ENCODE measurements at regions not wholly inside any gene's neighbourhood (a gene's known extent, or its start where the extent isn't known, plus 50 kb on each side); places are given as distances from the start of the nearest gene placed in this dataset.

DNA sequence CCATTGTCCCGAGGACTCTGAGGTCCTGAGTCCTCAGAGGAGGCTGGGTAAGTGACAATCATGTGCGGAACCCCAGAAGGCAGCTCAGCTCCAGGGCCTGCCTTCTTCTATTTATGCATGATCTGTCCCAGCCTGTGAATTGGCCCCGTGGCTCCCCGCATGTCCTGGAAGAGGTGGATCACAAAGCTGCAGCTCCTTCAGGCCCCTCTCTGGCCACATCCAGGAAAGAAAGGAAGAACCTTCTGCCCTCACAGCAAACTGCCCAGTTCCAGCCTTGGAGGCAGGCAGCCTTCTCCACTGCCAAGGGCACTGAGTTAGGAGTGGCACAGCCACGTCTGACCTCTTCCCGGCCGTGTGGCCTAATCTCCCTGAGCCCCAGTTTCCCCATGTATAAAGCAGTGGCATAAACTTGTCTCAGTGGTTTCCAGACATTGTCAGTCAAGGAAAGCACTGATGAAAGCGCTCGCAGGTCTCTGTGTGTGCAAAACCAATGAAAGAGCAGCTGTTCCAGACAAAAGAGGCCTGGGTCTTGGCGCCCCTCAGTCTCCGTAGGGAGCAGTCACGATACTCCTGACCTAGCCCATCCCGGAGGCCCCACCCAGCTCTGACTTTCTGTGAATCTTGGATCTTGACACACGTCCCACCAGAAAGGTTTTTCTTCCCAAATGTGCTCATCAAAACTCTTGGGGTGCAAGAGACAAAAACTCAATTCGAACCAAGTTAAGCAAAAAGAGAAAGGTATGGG, 497.3 kb downstream of the SHQ1 start:
- DNase-seq (ENCODE audit: low read depth), result no peak
- in situ Hi-C loops (cut with HindIII; ENCODE audit: low sequenced_read_pairs), result no loop called here
- H3K4me3 ChIP-seq (ENCODE audit: low read depth, low read length), result no peak overlapping the region
- TF ChIP-seq, protein P1, sequence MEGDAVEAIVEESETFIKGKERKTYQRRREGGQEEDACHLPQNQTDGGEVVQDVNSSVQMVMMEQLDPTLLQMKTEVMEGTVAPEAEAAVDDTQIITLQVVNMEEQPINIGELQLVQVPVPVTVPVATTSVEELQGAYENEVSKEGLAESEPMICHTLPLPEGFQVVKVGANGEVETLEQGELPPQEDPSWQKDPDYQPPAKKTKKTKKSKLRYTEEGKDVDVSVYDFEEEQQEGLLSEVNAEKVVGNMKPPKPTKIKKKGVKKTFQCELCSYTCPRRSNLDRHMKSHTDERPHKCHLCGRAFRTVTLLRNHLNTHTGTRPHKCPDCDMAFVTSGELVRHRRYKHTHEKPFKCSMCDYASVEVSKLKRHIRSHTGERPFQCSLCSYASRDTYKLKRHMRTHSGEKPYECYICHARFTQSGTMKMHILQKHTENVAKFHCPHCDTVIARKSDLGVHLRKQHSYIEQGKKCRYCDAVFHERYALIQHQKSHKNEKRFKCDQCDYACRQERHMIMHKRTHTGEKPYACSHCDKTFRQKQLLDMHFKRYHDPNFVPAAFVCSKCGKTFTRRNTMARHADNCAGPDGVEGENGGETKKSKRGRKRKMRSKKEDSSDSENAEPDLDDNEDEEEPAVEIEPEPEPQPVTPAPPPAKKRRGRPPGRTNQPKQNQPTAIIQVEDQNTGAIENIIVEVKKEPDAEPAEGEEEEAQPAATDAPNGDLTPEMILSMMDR (IDR thresholded peaks at IDR 0.05; ENCODE audit: low read depth, low read length, missing control alignments), result no peak

DNA sequence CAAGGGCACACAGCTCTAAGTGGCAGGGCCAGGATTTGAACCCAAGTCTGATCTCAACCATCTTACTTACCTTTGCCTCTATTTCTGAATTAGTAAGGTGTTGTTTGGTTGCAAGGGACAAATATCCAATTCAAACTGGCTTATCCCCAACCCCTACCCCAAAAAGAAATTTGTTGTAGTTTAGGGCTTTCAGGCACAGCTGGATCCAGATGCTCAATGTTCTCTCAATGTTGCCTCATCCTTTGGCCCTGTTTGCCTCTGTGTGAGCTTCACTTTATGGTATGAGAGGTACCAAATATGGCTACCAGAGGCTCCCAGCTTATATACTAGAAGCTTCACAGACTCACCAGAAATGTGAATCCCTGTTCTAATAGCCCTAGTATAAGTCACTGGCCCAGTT, 499.9 kb downstream of the SHQ1 start:
- DNase-seq (ENCODE audit: low read depth), result no peak
- in situ Hi-C loops (cut with HindIII; ENCODE audit: low sequenced_read_pairs), result no loop called here
- TF ChIP-seq, protein P1 (IDR thresholded peaks at IDR 0.05; ENCODE audit: low read depth, low read length, missing control alignments), result no peak
- no peak overlapping the region for H3K4me3 ChIP-seq (ENCODE audit: low read depth, low read length)

DNA sequence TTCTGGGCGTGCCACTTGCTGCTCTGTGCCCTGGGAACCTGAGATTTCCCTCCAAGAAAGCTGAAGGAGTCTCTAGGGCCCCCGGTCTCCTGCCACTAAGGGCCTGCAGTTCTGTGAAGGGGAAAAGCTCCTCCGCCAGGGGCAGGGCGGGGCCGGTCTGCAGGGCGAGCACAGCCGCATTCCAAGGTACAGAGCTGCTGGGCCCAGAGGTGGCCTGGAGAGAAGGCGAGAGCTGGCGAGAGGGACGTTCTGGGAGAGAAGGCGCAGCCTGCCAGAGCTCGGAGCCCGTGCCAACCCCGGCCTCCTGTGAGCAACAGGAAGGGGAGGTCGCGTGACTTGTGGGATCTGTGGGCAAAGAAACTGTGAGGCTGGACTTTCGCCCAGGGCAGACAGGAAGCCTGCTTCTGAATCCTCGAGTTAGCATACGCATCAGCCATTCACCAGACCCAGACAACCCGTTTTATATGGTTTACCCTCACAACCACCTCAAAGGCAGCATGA, 500.4 kb downstream of the SHQ1 start:
- in situ Hi-C loops (cut with HindIII; ENCODE audit: low sequenced_read_pairs), result no loop called here
- TF ChIP-seq, protein P1 (IDR thresholded peaks at IDR 0.05; ENCODE audit: low read depth, low read length, missing control alignments), result peak; percentile 40
- no peak overlapping the region for H3K4me3 ChIP-seq (ENCODE audit: low read depth, low read length)
- peak; percentile 94 for DNase-seq (ENCODE audit: low read depth)

DNA sequence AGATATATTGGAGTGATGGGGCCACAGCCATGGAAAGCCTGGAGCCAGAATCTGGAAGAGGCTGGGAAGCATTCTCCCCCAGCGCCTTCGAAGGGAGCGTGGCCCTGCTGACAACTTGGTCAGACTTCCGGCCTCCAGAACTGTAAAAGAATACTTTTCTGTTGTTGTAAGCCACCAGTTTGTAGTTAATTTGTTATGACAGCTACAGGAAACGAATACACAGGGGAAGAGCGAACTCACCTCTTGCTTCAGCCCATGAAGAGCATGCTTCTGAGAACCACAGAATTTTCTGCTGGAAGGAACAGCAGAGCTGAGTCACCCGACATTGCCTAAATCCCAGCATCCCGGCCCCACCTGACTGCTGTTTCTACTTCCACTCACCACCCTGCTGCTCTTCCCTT, 501.7 kb downstream of the SHQ1 start:
- peak; percentile 98 for DNase-seq (ENCODE audit: low read depth)
- TF ChIP-seq, protein P1 (IDR thresholded peaks at IDR 0.05; ENCODE audit: low read depth, low read length, missing control alignments), result no peak
- H3K4me3 ChIP-seq (ENCODE audit: low read depth, low read length), result no peak overlapping the region
- in situ Hi-C loops (cut with HindIII; ENCODE audit: low sequenced_read_pairs), result no loop called here

DNA sequence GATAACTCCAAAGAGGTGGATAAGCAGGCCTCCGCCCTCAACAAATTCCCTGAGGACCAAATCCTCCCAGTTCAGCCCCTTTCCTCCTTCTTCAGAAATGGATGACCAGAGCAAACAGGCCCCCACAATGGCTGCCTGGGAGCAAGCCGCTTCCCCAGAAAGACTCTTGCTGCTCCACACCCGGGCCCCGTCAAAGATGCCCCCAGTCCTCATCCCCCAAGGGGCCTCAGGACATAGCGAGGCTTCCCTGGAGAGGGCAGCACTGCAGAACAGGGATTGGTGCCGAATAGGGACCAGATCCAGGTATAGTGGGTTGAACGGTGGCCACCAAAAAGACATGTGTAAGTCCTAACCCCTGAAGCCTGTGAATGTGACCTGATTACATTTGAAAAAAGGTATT, 502.3 kb downstream of the SHQ1 start:
- no peak overlapping the region for H3K4me3 ChIP-seq (ENCODE audit: low read depth, low read length)
- in situ Hi-C loops (cut with HindIII; ENCODE audit: low sequenced_read_pairs), result no loop called here
- no peak for DNase-seq (ENCODE audit: low read depth)
- TF ChIP-seq, protein P1 (IDR thresholded peaks at IDR 0.05; ENCODE audit: low read depth, low read length, missing control alignments), result no peak

DNA sequence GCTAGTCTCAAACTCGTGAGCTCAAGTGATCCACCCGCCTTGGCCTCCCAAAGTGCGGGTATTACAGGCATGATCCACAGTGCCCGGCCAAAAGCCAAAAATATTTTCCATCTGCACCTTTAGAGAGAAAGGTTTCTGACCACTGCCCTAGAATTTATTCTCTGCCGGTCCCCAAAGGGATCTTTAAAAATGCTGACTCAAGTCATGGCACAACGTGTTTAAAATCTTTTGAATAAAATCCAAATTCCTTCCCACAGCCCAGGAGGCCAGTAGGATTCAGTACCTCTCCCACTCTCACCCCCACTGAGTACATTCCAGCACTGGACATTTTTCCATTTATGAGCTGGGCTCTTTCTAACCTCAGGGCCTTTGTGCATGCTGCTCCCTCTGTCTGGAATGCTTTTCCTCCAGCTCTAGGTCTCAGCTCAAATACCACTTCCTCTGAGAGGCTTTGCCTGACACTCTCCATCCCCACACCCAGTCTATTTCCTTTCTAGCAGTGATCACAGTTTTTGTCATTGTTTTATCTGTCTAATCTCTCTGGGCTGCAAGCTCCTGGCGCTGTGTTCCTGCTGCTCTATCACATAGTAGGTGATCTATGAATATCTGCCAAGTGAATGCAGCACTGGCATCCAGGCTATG, 502.9 kb downstream of the SHQ1 start:
- TF ChIP-seq, protein P1 (IDR thresholded peaks at IDR 0.05; ENCODE audit: low read depth, low read length, missing control alignments), result no peak
- no peak for DNase-seq (ENCODE audit: low read depth)
- in situ Hi-C loops (cut with HindIII; ENCODE audit: low sequenced_read_pairs), result no loop called here
- H3K4me3 ChIP-seq (ENCODE audit: low read depth, low read length), result no peak overlapping the region
